Naive B cell (primary cell): ENCODE measurements at regions not wholly inside any gene's neighbourhood (a gene's known extent, or its start where the extent isn't known, plus 50 kb on each side); places are given as distances from the start of the nearest gene placed in this dataset.

Experiments used
- ATAC-seq, 2 donors: fragments of 150-1000 bp; cut with Tn5 transposase; 2 replicates each; pipeline ENCODE4 v1.10.0; 2021; ENCODE audit warnings: low read depth in 2 of 2, mild to moderate bottlenecking in 2 of 2, moderate library complexity in 2 of 2
- DNase-seq: peaks from one replicate; pipeline ENCODE4 v3.0.0; 2022
- H3K27ac Mint-ChIP-seq, 6 donors: one replicate each; pipeline ENCODE4 v1.8.0; 2020 to 2022; ENCODE audit warnings: mild to moderate bottlenecking in 6 of 6, mixed read lengths in 6 of 6, moderate library complexity in 5 of 6, inconsistent platforms in 2 of 6
- H3K27me3 Mint-ChIP-seq, 3 donors: one replicate each; pipeline ENCODE4 v1.8.0; 2021 to 2022; ENCODE audit warnings: mixed read lengths in 3 of 3, mild to moderate bottlenecking in 1 of 3
- H3K36me3 Mint-ChIP-seq, 2 donors: one replicate each; pipeline ENCODE4 v1.8.0; 2020 to 2022; ENCODE audit warnings: mixed read lengths in 2 of 2, inconsistent platforms in 1 of 2, mild to moderate bottlenecking in 1 of 2
- H3K4me1 Mint-ChIP-seq, 3 donors: one replicate each; pipeline ENCODE4 v1.8.0; 2020 to 2022; ENCODE audit warnings: mixed read lengths in 3 of 3, inconsistent platforms in 1 of 3, mild to moderate bottlenecking in 1 of 3, moderate library complexity in 1 of 3
- H3K4me3 Mint-ChIP-seq, 8 donors: one replicate each; pipeline ENCODE4 v1.8.0; 2020 to 2022; ENCODE audit warnings: mild to moderate bottlenecking in 8 of 8, mixed read lengths in 8 of 8, moderate library complexity in 8 of 8, inconsistent platforms in 2 of 8
- H3K9me3 Mint-ChIP-seq, 7 donors: one replicate each; pipeline ENCODE4 v1.8.0; 2020 to 2022; ENCODE audit warnings: mixed read lengths in 7 of 7, mild to moderate bottlenecking in 5 of 7, inconsistent platforms in 2 of 7, moderate library complexity in 1 of 7

- no peaks in the 10 kb centered on the region for H3K36me3 Mint-ChIP-seq
- peaks cover 8 to 30% (median 14%) of the 10 kb centered on the region in 3 donors for H3K27me3 Mint-ChIP-seq
- no peak overlapping the region for H3K27ac Mint-ChIP-seq
- no peak for ATAC-seq
- DNase-seq = no peak
- H3K9me3 Mint-ChIP-seq = peaks cover 0 to 12% (median 0%) of the 10 kb centered on the region in 7 donors
- H3K4me1 Mint-ChIP-seq = no peaks in the 10 kb centered on the region
- no peak overlapping the region for H3K4me3 Mint-ChIP-seq
Measured at GRCh38 chr11:32161293-32161692, 70.4 kb downstream of the RCN1 start.

DNA sequence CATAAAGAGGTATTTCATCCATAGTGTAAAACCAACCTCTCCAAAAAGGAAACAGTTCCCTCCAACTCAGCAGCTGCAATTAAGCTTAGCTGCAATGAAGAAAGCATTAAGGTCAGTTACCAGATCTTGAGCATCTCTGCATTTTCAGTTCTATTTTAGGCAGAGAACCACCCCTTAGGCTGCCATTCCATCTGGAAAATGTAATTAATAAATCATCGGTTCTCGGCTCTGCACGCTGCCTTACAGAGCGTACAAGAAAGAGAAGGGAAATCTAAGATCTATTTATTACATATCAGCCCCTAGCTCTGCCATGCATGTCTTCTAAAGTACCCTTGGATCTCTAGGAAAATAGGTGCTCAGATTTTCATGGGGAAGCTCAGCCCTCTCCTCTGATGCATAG, 71.5 kb downstream of the RCN1 start:
- ATAC-seq (no peak), DNase-seq (no peak)
- Mint-ChIP-seq H3K27ac (no peak overlapping the region), H3K4me3 (no peak overlapping the region), H3K27me3 (peaks cover 8 to 35% (median 21%) of the 10 kb centered on the region in 3 donors), H3K9me3 (peaks cover 0 to 5% (median 0%) of the 10 kb centered on the region in 7 donors), H3K36me3 (no peaks in the 10 kb centered on the region), H3K4me1 (no peaks in the 10 kb centered on the region)

DNA sequence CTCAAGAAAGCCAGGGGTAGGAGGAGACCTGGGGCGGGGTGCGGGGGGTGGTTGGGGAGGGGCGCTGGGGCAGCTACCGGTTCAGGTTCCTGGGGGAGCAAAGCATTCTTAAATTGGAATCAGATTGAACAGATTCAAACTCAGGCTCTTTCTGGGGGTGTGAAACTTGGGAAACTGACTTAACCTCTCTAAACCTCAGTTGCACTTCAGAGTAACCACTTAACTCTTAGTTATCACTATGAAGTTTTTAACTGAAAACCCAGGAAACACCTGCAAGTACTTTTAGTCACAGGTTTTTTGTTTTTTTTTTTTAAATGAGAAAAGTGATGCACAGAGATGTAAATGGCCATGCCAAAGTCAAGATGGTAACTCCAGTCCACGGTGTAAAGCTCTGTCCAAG, 72.0 kb downstream of the RCN1 start:
- H3K9me3 Mint-ChIP-seq = no peaks in the 10 kb centered on the region
- H3K27me3 Mint-ChIP-seq = peaks cover 8 to 34% (median 21%) of the 10 kb centered on the region in 3 donors
- no peak overlapping the region for H3K4me3 Mint-ChIP-seq
- peak overlapping the region in 1 of 6 donors; percentile 29 for H3K27ac Mint-ChIP-seq
- DNase-seq = no peak
- no peaks in the 10 kb centered on the region for H3K4me1 Mint-ChIP-seq
- H3K36me3 Mint-ChIP-seq = no peaks in the 10 kb centered on the region
- ATAC-seq = no peak

- H3K9me3 Mint-ChIP-seq = no peaks in the 10 kb centered on the region
- no peak overlapping the region for H3K4me3 Mint-ChIP-seq
- H3K27me3 Mint-ChIP-seq = peaks cover 8 to 28% (median 20%) of the 10 kb centered on the region in 3 donors
- ATAC-seq (no peak), DNase-seq (no peak)
- no peak overlapping the region for H3K27ac Mint-ChIP-seq
- H3K4me1 Mint-ChIP-seq = no peaks in the 10 kb centered on the region
- H3K36me3 Mint-ChIP-seq = no peaks in the 10 kb centered on the region
Measured at GRCh38 chr11:32163557-32163956, 72.7 kb downstream of the RCN1 start.

- H3K4me3 Mint-ChIP-seq = no peak overlapping the region
- no peaks in the 10 kb centered on the region for H3K4me1 Mint-ChIP-seq
- peaks cover 0 to 21% (median 16%) of the 10 kb centered on the region in 3 donors for H3K27me3 Mint-ChIP-seq
- H3K9me3 Mint-ChIP-seq = no peaks in the 10 kb centered on the region
- DNase-seq (no peak), ATAC-seq (no peak)
- H3K36me3 Mint-ChIP-seq = no peaks in the 10 kb centered on the region
- no peak overlapping the region for H3K27ac Mint-ChIP-seq
Measured at GRCh38 chr11:32164836-32165235, 74.0 kb downstream of the RCN1 start.

DNA sequence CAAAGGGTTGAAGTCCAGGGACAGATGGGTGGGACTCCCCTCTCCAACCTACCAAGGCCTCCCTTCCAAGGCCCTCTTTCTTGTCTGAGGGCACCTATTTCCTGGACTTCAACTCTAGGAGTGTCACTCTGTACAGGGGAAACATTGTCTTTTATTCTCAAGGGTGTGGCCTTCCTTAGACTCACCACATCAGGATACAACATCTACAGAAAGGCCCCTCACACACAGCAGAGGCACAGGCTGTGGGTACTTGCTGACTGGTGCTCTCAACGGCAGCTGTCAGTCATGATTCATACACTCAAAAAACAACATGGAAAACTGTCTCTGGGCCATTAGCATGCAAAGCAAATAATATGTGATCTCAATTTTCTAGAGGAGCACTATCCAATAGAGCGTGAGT, 78.0 kb downstream of the RCN1 start:
- H3K4me3 Mint-ChIP-seq = no peak overlapping the region
- ATAC-seq (no peak), DNase-seq (no peak)
- H3K9me3 Mint-ChIP-seq = no peaks in the 10 kb centered on the region
- H3K27ac Mint-ChIP-seq = no peak overlapping the region
- H3K27me3 Mint-ChIP-seq = peaks cover 0 to 24% (median 22%) of the 10 kb centered on the region in 3 donors
- H3K4me1 Mint-ChIP-seq = no peaks in the 10 kb centered on the region
- no peaks in the 10 kb centered on the region for H3K36me3 Mint-ChIP-seq

DNA sequence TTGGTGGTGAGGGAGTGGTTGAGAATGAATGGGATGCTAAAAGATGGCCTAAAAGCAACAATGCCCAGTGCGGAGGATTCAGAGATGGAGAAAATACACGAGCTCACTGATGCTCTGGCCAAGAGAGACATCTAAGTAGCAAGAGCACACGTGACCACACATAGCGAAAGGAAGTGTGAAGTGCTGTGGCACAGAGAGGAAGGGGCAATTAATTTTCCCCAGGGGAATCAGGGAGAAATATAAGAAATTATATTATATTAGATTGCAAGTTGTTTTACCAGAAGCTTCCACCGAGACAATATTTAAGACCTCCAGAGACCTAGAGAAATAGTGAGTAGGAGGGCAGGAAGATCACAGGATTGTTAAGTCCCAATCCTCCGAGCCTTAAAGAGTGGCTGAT, 80.6 kb downstream of the RCN1 start:
- H3K4me3 Mint-ChIP-seq = no peak overlapping the region
- H3K27ac Mint-ChIP-seq = no peak overlapping the region
- peaks cover 4 to 17% (median 11%) of the 10 kb centered on the region in 3 donors for H3K27me3 Mint-ChIP-seq
- H3K9me3 Mint-ChIP-seq = no peaks in the 10 kb centered on the region
- no peak for ATAC-seq
- no peaks in the 10 kb centered on the region for H3K36me3 Mint-ChIP-seq
- H3K4me1 Mint-ChIP-seq = no peaks in the 10 kb centered on the region
- no peak for DNase-seq

DNA sequence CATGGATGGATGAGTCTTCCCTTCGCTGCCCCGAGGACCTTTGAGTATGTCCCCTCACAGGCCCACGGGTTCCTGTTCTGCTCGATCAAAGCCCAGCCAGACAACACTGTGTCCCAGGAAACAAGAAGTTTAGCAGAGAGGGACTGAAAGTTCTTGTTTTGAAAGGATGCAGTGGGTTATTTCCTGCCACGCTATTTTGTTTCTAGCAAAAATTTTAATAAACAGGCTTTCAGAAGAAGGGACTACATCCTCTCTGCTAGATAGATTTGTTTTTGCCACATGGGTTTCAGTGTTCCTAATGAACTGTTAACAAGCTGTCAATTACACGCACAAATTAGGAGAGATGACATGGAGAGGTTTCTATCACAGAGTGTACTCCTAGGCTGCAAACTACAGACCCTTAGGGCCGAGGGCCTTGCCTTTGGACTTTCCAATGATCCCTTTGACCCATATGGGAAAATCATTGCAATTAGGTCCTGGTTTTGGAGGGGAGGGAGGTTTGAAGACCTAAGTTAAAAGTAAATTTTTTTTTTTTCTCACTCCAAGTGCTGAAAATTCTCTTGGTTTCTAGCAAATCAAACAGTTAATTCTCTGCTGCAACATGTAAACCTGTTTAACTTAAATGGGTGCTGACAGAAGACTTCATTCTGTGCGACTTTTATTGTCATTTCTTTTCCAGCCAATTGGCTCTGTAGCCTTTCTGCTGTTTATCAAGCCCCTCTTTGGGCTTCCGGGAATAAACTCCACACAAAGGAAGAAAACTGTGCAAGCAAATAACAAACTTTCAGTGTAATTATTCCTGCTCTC, 81.4 kb downstream of the RCN1 start:
- H3K4me3 Mint-ChIP-seq = no peak overlapping the region
- no peaks in the 10 kb centered on the region for H3K36me3 Mint-ChIP-seq
- H3K4me1 Mint-ChIP-seq = no peaks in the 10 kb centered on the region
- no peaks in the 10 kb centered on the region for H3K9me3 Mint-ChIP-seq
- H3K27ac Mint-ChIP-seq = no peak overlapping the region
- DNase-seq (no peak), ATAC-seq (no peak)
- peaks cover 4 to 12% (median 8%) of the 10 kb centered on the region in 3 donors for H3K27me3 Mint-ChIP-seq

DNA sequence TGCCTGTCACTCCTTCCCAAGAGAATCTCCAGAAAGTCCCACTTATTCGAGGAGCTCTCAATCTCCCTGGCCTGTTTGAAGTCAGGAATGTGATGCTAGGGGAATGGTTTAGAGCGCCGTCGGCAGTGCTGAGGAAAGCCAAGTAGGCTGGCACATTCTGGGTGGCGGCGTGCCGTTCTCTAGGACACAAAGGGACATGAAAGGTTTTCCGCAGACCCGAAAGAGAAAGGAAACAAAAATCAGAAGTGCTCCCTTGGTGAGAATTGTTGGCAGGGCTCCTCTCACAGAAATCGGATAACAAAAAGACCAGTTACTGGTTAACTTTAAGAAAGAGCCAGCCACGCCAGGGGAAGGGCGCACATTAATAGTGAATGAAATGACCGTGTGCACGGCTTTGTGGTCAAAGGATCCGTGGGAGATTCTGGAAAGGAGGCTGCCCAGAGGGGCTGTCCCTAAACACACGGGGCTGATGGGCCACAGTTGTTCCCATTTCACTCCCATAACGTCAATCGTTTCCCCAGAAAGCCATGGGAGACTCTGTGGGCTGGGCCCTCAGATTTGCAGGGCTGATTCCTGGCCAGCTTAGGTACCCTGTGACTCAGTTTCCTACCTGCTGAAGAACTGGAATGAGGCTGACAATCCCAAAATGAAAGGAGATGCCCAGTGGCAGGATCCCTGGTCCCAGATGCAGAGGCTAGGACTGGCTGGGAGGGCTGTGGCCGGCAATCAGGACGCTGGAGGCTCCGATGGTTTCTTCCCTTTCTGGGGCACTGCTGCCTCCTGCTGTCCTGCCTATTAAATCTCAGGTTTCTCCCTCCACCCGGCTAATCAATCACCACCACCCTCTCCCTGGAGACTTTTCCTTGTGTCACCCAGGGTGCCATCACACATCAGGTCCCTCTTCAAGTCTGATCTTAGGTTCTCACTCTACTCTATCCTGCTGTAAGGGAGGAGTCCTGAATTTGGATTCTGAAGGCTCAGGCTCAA, 82.3 kb downstream of the RCN1 start:
- ATAC-seq (no peak), DNase-seq (no peak)
- H3K27me3 Mint-ChIP-seq = peaks cover 4 to 12% (median 8%) of the 10 kb centered on the region in 3 donors
- H3K4me3 Mint-ChIP-seq = no peak overlapping the region
- H3K9me3 Mint-ChIP-seq = no peaks in the 10 kb centered on the region
- no peak overlapping the region for H3K27ac Mint-ChIP-seq
- no peaks in the 10 kb centered on the region for H3K4me1 Mint-ChIP-seq
- H3K36me3 Mint-ChIP-seq = no peaks in the 10 kb centered on the region

GRCh38 chr11:32173977-32174376, 83.1 kb downstream of the RCN1 start:
- H3K27ac Mint-ChIP-seq = no peak overlapping the region
- DNase-seq (no peak), ATAC-seq (no peak)
- peaks cover 4 to 13% (median 12%) of the 10 kb centered on the region in 3 donors for H3K27me3 Mint-ChIP-seq
- no peaks in the 10 kb centered on the region for H3K36me3 Mint-ChIP-seq
- no peak overlapping the region for H3K4me3 Mint-ChIP-seq
- no peaks in the 10 kb centered on the region for H3K9me3 Mint-ChIP-seq
- H3K4me1 Mint-ChIP-seq = no peaks in the 10 kb centered on the region

GRCh38 chr11:32176223-32176934, 85.5 kb downstream of the RCN1 start:
- Mint-ChIP-seq H3K27ac (peak overlapping the region in 2 of 6 donors; percentile 2 to 70), H3K9me3 (no peaks in the 10 kb centered on the region), H3K36me3 (no peaks in the 10 kb centered on the region), H3K4me1 (no peaks in the 10 kb centered on the region), H3K27me3 (peaks cover 4 to 9% (median 6%) of the 10 kb centered on the region in 3 donors), H3K4me3 (no peak overlapping the region)
- ATAC-seq = peak; percentile 43 to 68
- DNase-seq = peak; percentile 64

- Mint-ChIP-seq H3K4me3 (no peak overlapping the region), H3K27ac (peak overlapping the region in 1 of 6 donors; percentile 88)
Measured at GRCh38 chr11:32178692-32179091, 87.8 kb downstream of the RCN1 start.

GRCh38 chr11:32183512-32183911, 92.6 kb downstream of the RCN1 start:
- no peak for DNase-seq
- Mint-ChIP-seq H3K9me3 (no peaks in the 10 kb centered on the region), H3K36me3 (no peaks in the 10 kb centered on the region), H3K4me3 (no peak overlapping the region), H3K27ac (no peak overlapping the region), H3K27me3 (peaks cover 5 to 23% (median 15%) of the 10 kb centered on the region in 3 donors), H3K4me1 (no peaks in the 10 kb centered on the region)
- ATAC-seq = no peak

More at GRCh38 chr11:32178692-32179091, 87.8 kb downstream of the RCN1 start:
- peaks cover 6 to 15% (median 6%) of the 10 kb centered on the region in 3 donors for H3K27me3 Mint-ChIP-seq
- H3K4me1 Mint-ChIP-seq = no peaks in the 10 kb centered on the region
- DNase-seq (no peak), ATAC-seq (no peak)
- H3K36me3 Mint-ChIP-seq = no peaks in the 10 kb centered on the region
- H3K9me3 Mint-ChIP-seq = no peaks in the 10 kb centered on the region
